SKM-1 (cell line): ENCODE measurements at regions not wholly inside any gene's neighbourhood (a gene's known extent, or its start where the extent isn't known, plus 50 kb on each side); places are given as distances from the start of the nearest gene placed in this dataset.

Experiments used
- DNase-seq: peaks from one replicate; lab custom pipeline; 2025; ENCODE audit not compliant: unreplicated experiment; lab: John Stamatoyannopoulos, UW

- DNase-seq = peak; percentile 51
Observed at GRCh38 chr7:131011432-131011742, 277.4 kb upstream of the KLF14 start.

GRCh38 chr7:131011976-131012375, 278.0 kb upstream of the KLF14 start:
- no peak for DNase-seq

- DNase-seq = no peak
Observed at GRCh38 chr7:131012477-131013031, 278.5 kb upstream of the KLF14 start.

GRCh38 chr7:131013716-131014115, 279.7 kb upstream of the KLF14 start:
- DNase-seq = no peak

- no peak for DNase-seq
Observed at GRCh38 chr7:131014906-131015656, 281.1 kb upstream of the KLF14 start.

GRCh38 chr7:131015657-131015958, 281.6 kb upstream of the KLF14 start:
- DNase-seq = no peak

GRCh38 chr7:131016230-131016629, 282.2 kb upstream of the KLF14 start:
- DNase-seq = no peak

- DNase-seq = no peak
Observed at GRCh38 chr7:131019351-131019750, 285.3 kb upstream of the KLF14 start.

- DNase-seq = no peak
Observed at GRCh38 chr7:131020759-131021261, 286.8 kb upstream of the KLF14 start.

GRCh38 chr7:131021460-131021859, 287.5 kb upstream of the KLF14 start:
- peak; percentile 62 for DNase-seq

GRCh38 chr7:131021902-131022301, 287.9 kb upstream of the KLF14 start:
- DNase-seq = no peak

GRCh38 chr7:131026297-131027000, 292.4 kb upstream of the KLF14 start:
- DNase-seq = peak; percentile 81

GRCh38 chr7:131027287-131027773, 293.3 kb upstream of the KLF14 start:
- DNase-seq = peak; percentile 26

- DNase-seq = no peak
Observed at GRCh38 chr7:131028295-131028694, 294.3 kb upstream of the KLF14 start.

GRCh38 chr7:131029002-131029401, 295.0 kb upstream of the KLF14 start:
- no peak for DNase-seq

GRCh38 chr7:131031099-131031868, 296.4 kb upstream of the MKLN1 start:
- no peak for DNase-seq

- no peak for DNase-seq
Observed at GRCh38 chr7:131032786-131033185, 294.9 kb upstream of the MKLN1 start.

- no peak for DNase-seq
Observed at GRCh38 chr7:131034166-131034881, 293.4 kb upstream of the MKLN1 start.

GRCh38 chr7:131035088-131035770, 292.4 kb upstream of the MKLN1 start:
- DNase-seq = no peak

- DNase-seq = no peak
Observed at GRCh38 chr7:131038153-131038552, 289.5 kb upstream of the MKLN1 start.
